Stomach (tissue), 4 donors: ENCODE measurements at regions not wholly inside any gene's neighbourhood (a gene's known extent, or its start where the extent isn't known, plus 50 kb on each side); places are given as distances from the start of the nearest gene placed in this dataset.

Source experiments
- CTCF ChIP-seq, 7 experiments: fragments of 450-650 bp in 4 of 7; fragments of 200-600 bp in 3 of 7; sonication (generic) in 3 of 7; IDR thresholded peaks; one replicate each; pipeline ENCODE4 v1.5.1; 2016 to 2019; ENCODE audit warnings: antibody characterized with exemption in 7 of 7, control low read depth in 2 of 7, mild to moderate bottlenecking in 1 of 7
- EP300 ChIP-seq: sonication (generic); formaldehyde crosslinking; IDR thresholded peaks from one replicate; pipeline ENCODE4 v1.6.1; 2017; ENCODE audit warnings: antibody characterized with exemption
- POLR2A ChIP-seq, 4 donors: fragments of 450-650 bp; IDR thresholded peaks; one replicate each; pipeline ENCODE4 v1.6.1; 2016; ENCODE audit warnings: antibody characterized with exemption in 4 of 4, control low read depth in 2 of 4, mild to moderate bottlenecking in 1 of 4, moderate library complexity in 1 of 4
- POLR2AphosphoS5 ChIP-seq, 3 donors: sonication (generic); formaldehyde crosslinking; IDR thresholded peaks; one replicate each; pipeline ENCODE4 v1.6.1; 2016; ENCODE audit warnings: antibody characterized with exemption in 3 of 3

- TF ChIP-seq CTCF (IDR thresholded peaks at IDR 0.05) (no peak), POLR2A (IDR thresholded peaks at IDR 0.05) (no peak), POLR2AphosphoS5 (IDR thresholded peaks at IDR 0.05) (no peak), EP300 (no peak)
Observed at GRCh38 chr4:138663883-138664282, 351.7 kb upstream of the NOCT start.
